ENCODE measurements at regions not wholly inside any gene's neighbourhood (a gene's known extent, or its start where the extent isn't known, plus 50 kb on each side); places are given as distances from the start of the nearest gene placed in this dataset.

- TF ChIP-seq, protein P1, sequence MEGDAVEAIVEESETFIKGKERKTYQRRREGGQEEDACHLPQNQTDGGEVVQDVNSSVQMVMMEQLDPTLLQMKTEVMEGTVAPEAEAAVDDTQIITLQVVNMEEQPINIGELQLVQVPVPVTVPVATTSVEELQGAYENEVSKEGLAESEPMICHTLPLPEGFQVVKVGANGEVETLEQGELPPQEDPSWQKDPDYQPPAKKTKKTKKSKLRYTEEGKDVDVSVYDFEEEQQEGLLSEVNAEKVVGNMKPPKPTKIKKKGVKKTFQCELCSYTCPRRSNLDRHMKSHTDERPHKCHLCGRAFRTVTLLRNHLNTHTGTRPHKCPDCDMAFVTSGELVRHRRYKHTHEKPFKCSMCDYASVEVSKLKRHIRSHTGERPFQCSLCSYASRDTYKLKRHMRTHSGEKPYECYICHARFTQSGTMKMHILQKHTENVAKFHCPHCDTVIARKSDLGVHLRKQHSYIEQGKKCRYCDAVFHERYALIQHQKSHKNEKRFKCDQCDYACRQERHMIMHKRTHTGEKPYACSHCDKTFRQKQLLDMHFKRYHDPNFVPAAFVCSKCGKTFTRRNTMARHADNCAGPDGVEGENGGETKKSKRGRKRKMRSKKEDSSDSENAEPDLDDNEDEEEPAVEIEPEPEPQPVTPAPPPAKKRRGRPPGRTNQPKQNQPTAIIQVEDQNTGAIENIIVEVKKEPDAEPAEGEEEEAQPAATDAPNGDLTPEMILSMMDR (IDR thresholded peaks at IDR 0.05), result no peak
- no peak for TF ChIP-seq ZFX (IDR thresholded peaks at IDR 0.05; ENCODE audit: borderline replicate concordance)
These were observed 136.8 kb upstream of the WNT4 start for GRCh38 chr1:22279735-22280134.
